ENCODE measurements at regions not wholly inside any gene's neighbourhood (a gene's known extent, or its start where the extent isn't known, plus 50 kb on each side); places are given as distances from the start of the nearest gene placed in this dataset.

DNA sequence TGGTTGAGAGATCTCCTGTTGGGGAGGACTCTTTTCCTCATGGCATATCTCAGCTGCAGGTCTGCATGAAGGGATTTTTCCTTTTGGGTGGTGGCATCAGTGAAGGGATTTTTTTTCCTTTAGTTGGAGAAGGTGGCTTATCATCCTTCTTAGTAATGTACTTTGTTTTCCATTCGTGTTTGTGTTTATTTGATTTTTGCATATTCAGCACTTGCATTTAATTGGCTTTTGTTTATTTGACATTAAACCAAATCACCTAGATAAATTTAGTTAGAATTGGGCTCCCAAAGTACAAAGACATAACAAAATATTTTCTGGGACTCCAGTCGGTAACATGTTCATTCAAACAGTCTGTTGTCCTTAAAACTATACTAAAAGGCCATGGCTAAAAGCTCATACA lies 56.2 kb upstream of the MANEA start:
- Mint-ChIP-seq H3K9me3 (no peaks in the 10 kb centered on the region), H3K4me1 (no peaks in the 10 kb centered on the region), H3K36me3 (ENCODE audit: low read depth) (no peaks in the 10 kb centered on the region), H3K4me3 (no peak overlapping the region), H3K27ac (no peak overlapping the region), H3K27me3 (ENCODE audit: low read depth, poor library complexity) (peaks cover 9% of the 10 kb centered on the region)
- DNase-seq: no peak
- TF ChIP-seq, protein P1, sequence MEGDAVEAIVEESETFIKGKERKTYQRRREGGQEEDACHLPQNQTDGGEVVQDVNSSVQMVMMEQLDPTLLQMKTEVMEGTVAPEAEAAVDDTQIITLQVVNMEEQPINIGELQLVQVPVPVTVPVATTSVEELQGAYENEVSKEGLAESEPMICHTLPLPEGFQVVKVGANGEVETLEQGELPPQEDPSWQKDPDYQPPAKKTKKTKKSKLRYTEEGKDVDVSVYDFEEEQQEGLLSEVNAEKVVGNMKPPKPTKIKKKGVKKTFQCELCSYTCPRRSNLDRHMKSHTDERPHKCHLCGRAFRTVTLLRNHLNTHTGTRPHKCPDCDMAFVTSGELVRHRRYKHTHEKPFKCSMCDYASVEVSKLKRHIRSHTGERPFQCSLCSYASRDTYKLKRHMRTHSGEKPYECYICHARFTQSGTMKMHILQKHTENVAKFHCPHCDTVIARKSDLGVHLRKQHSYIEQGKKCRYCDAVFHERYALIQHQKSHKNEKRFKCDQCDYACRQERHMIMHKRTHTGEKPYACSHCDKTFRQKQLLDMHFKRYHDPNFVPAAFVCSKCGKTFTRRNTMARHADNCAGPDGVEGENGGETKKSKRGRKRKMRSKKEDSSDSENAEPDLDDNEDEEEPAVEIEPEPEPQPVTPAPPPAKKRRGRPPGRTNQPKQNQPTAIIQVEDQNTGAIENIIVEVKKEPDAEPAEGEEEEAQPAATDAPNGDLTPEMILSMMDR (IDR thresholded peaks at IDR 0.05): no peak
